ENCODE measurements at regions not wholly inside any gene's neighbourhood (a gene's known extent, or its start where the extent isn't known, plus 50 kb on each side); places are given as distances from the start of the nearest gene placed in this dataset.

DNA sequence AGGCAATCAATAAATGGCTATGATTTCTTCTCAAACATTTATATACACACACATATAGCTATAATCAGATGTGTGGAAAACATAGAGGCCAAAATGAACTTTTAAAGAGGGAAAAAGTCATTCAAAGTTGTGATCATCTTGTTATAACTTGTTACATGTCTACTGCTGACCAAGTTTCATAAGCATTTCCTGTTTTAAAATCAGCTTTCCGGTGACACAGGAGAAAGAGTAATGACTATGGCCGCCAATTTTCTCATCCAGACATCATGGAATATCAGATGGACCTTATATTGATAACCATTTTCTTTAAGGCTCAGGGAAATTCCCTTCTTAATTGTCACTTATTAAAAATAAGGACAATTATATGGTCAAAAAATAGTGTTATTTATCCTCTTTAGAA is 71.7 kb upstream of the AGTR1 start:
- DNase-seq (ENCODE audit: low read depth in 3 of 3) = no peak

GRCh38 chr3:148629006-148629405 is 68.7 kb upstream of the AGTR1 start:
- no peak for DNase-seq (ENCODE audit: low read depth in 3 of 3)

GRCh38 chr3:148631124-148631903 is 66.4 kb upstream of the AGTR1 start:
- DNase-seq (ENCODE audit: low read depth in 3 of 3) = no peak

DNA sequence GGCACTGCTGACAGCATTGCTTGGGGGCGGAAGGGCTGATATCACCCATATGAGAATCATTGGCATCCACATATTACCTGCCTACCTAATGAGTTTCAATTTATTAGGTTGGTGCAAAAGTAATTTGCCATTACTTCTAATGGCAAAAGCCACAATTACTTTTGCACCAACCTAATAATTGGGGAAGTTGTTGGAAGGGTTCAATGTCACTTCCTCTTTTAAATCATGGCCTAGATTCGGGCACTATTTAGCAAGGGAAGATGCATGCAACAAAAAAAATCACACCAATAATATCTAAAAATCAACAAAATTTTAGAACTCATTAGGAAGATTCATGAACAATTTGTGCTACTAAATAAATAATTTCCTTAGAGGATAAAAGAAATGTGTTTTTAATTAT is 56.0 kb upstream of the AGTR1 start:
- DNase-seq (ENCODE audit: low read depth in 3 of 3) = no peak

GRCh38 chr3:148642214-148642613 is 55.5 kb upstream of the AGTR1 start:
- DNase-seq (ENCODE audit: low read depth in 3 of 3) = no peak

DNA sequence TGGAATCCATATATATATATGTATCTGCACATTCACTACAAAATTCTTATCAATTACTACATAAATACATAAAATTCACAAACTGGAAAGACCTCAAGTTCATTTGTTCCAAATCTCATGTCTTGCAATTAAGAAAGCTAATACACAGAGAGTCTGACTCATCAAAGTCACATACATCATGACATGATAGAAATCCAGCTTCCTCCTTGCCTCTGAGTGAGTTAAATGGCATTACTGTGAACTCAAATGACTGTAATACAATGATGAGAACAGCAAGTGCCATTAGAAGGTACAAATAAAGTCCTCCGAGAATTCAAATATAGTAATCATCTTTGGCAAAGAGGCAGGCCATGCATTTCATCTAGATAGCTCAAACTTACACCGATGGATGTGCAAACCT is 55.1 kb upstream of the AGTR1 start:
- no peak for DNase-seq (ENCODE audit: low read depth in 3 of 3)

GRCh38 chr3:148643389-148643840 is 54.3 kb upstream of the AGTR1 start:
- no peak for DNase-seq (ENCODE audit: low read depth in 3 of 3)

GRCh38 chr3:148646126-148646665 is 51.5 kb upstream of the AGTR1 start:
- DNase-seq (ENCODE audit: low read depth in 3 of 3) = no peak
